Fibroblast of lung (primary cell): ENCODE measurements at regions not wholly inside any gene's neighbourhood (a gene's known extent, or its start where the extent isn't known, plus 50 kb on each side); places are given as distances from the start of the nearest gene placed in this dataset.

Experiments used
- DNase-seq, 2 donors: peaks; one replicate each; pipeline versions ENCODE4 v3.0.0 to v3.0.0-alpha.2; 2010; ENCODE audit warnings: low read depth in 2 of 2
- H2AFZ ChIP-seq: 2 replicates; pipeline ENCODE4 v1.5.1; 2012; ENCODE audit warnings: low read length, control low read depth, inconsistent platforms
- H3K27ac ChIP-seq: 2 replicates; pipeline ENCODE4 v1.5.1; 2011; ENCODE audit warnings: low read length, control low read depth; ENCODE audit not compliant: insufficient read depth
- H3K27me3 ChIP-seq: 2 replicates; pipeline ENCODE4 v1.5.1; 2011; ENCODE audit warnings: mild to moderate bottlenecking, low read length; ENCODE audit not compliant: control insufficient read depth, insufficient read depth
- H3K36me3 ChIP-seq: 2 replicates; pipeline ENCODE4 v1.5.1; 2011; ENCODE audit warnings: low read length; ENCODE audit not compliant: control insufficient read depth, insufficient read depth
- H3K4me1 ChIP-seq: 2 replicates; pipeline ENCODE4 v1.5.1; 2011; ENCODE audit warnings: low read length; ENCODE audit not compliant: control insufficient read depth, insufficient read depth; ENCODE audit errors: extremely low read depth
- H3K4me2 ChIP-seq: 2 replicates; pipeline ENCODE4 v1.5.1; 2011; ENCODE audit warnings: low read length, control low read depth; ENCODE audit not compliant: insufficient read depth; ENCODE audit errors: extremely low read depth
- H3K4me3 ChIP-seq, 4 experiments: fragments of 200-600 bp in 1 of 4; sonication (generic) in 1 of 4; replicated peaks in 1 of 4; 2 replicates each; pipeline ENCODE4 v1.5.1; 2011 to 2016; ENCODE audit warnings: low read length in 4 of 4, low read depth in 3 of 4, mild to moderate bottlenecking in 3 of 4, control low read depth in 2 of 4, inconsistent platforms in 1 of 4, mixed read lengths in 1 of 4; ENCODE audit not compliant: insufficient read depth in 1 of 4; ENCODE audit errors: control extremely low read depth in 1 of 4
- H3K79me2 ChIP-seq: 2 replicates; pipeline ENCODE4 v1.5.1; 2012; ENCODE audit warnings: mild to moderate bottlenecking, low read length, inconsistent platforms; ENCODE audit not compliant: control insufficient read depth, insufficient read depth
- H3K9ac ChIP-seq: 2 replicates; pipeline ENCODE4 v1.5.1; 2011; ENCODE audit warnings: mild to moderate bottlenecking, low read length, control low read depth; ENCODE audit not compliant: insufficient read depth
- H3K9me3 ChIP-seq: 2 replicates; pipeline ENCODE4 v1.5.1; 2012; ENCODE audit warnings: low read depth, low read length; ENCODE audit not compliant: control insufficient read depth, insufficient read depth
- H4K20me1 ChIP-seq: 2 replicates; pipeline ENCODE4 v1.5.1; 2011; ENCODE audit warnings: low read length; ENCODE audit not compliant: control insufficient read depth, insufficient read depth; ENCODE audit errors: extremely low read depth
- CTCF ChIP-seq, 2 donors: IDR thresholded peaks in 1 of 2; conservative IDR thresholded peaks in 1 of 2; 1 replicate in 1 of 2; 2 replicates in 1 of 2; pipeline ENCODE4 v1.5.1; 2011 to 2012; ENCODE audit warnings: low read length in 2 of 2, control low read depth in 1 of 2, inconsistent platforms in 1 of 2, low read depth in 1 of 2, mild to moderate bottlenecking in 1 of 2
- EZH2 ChIP-seq: IDR thresholded peaks from 2 replicates; pipeline ENCODE4 v1.5.1; 2012; ENCODE audit warnings: low read length, control low read depth, mild to moderate bottlenecking; ENCODE audit errors: missing control alignments

- H3K79me2 ChIP-seq = no peaks in the 10 kb centered on the region
- H2AFZ ChIP-seq = no peak overlapping the region
- H3K4me1 ChIP-seq = peaks cover 2% of the 10 kb centered on the region
Measured at GRCh38 chr18:45527891-45528290, 87.4 kb upstream of the SLC14A2 start.

GRCh38 chr18:45528712-45529336 lies 86.5 kb upstream of the SLC14A2 start:
- Histone ChIP-seq H3K9ac (no peak overlapping the region), H4K20me1 (no peaks in the 10 kb centered on the region), H3K4me2 (no peak overlapping the region), H2AFZ (no peak overlapping the region), H3K36me3 (no peaks in the 10 kb centered on the region), H3K4me3 (no peak overlapping the region), H3K9me3 (no peaks in the 10 kb centered on the region), H3K27ac (no peak overlapping the region), H3K27me3 (no peaks in the 10 kb centered on the region), H3K4me1 (no peaks in the 10 kb centered on the region), H3K79me2 (no peaks in the 10 kb centered on the region)
- peak in 1 of 2 donors; percentile 17 for DNase-seq
- no peak for TF ChIP-seq CTCF (conservative IDR thresholded peaks at IDR 0.05 in 1 of 2, IDR thresholded peaks at IDR 0.05 in 1 of 2; ENCODE audit: low read depth in 1 of 2, low read length in 2 of 2)
- no peak for TF ChIP-seq EZH2

More at GRCh38 chr18:45527891-45528290, 87.4 kb upstream of the SLC14A2 start:
- no peak overlapping the region for H3K27ac ChIP-seq
- TF ChIP-seq EZH2 = no peak
- no peaks in the 10 kb centered on the region for H3K9me3 ChIP-seq
- H4K20me1 ChIP-seq = no peaks in the 10 kb centered on the region
- no peak overlapping the region for H3K9ac ChIP-seq
- no peak overlapping the region for H3K4me2 ChIP-seq
- no peak overlapping the region for H3K4me3 ChIP-seq
- no peaks in the 10 kb centered on the region for H3K27me3 ChIP-seq
- no peaks in the 10 kb centered on the region for H3K36me3 ChIP-seq
- DNase-seq = no peak

GRCh38 chr18:45538444-45538843 lies 76.8 kb upstream of the SLC14A2 start:
- H3K36me3 ChIP-seq = no peaks in the 10 kb centered on the region
- no peak overlapping the region for H3K4me3 ChIP-seq

More at GRCh38 chr18:45538444-45538843, 76.8 kb upstream of the SLC14A2 start:
- H3K27me3 ChIP-seq = peaks cover 2% of the 10 kb centered on the region
- H3K79me2 ChIP-seq = no peaks in the 10 kb centered on the region
- no peak overlapping the region for H2AFZ ChIP-seq
- H3K4me2 ChIP-seq = no peak overlapping the region
- no peak overlapping the region for H3K9ac ChIP-seq
- TF ChIP-seq EZH2 (no peak), CTCF (conservative IDR thresholded peaks at IDR 0.05 in 1 of 2, IDR thresholded peaks at IDR 0.05 in 1 of 2; ENCODE audit: low read depth in 1 of 2, low read length in 2 of 2) (no peak)
- H3K9me3 ChIP-seq = no peaks in the 10 kb centered on the region
- no peaks in the 10 kb centered on the region for H4K20me1 ChIP-seq
- no peak overlapping the region for H3K27ac ChIP-seq
- no peak for DNase-seq
- H3K4me1 ChIP-seq = no peaks in the 10 kb centered on the region
